ENCODE measurements at regions not wholly inside any gene's neighbourhood (a gene's known extent, or its start where the extent isn't known, plus 50 kb on each side); places are given as distances from the start of the nearest gene placed in this dataset.
"Not testable (repeated sequence)": the region's sequence is repeated elsewhere in the genome, so short reads cannot be mapped to it uniquely, and the experiment has no call there.

DNA sequence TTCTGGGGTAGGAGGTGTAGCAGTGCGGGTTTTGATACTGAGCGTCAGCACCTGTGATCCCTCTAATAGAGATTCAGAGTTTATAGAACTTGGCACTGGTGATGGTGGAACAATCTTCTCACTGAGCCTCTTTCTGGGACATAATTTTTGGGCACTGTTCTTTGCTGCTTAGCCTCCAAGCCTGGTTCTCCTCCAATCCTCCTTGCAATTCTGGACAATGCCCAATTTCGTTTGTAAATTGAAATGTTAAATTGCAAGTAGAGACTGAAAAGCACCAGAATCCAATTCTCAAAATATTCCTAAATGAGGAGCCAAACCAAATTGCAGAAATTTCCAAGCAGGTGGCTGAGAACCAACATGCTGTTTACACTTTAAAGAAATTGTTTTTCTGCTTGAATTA, 149.8 kb upstream of the ABI3BP start:
- no peak overlapping the region for H3K4me3 ChIP-seq (ENCODE audit: low read length)
- DNase-seq (ENCODE audit: low read depth, low spot score) = no peak

DNA sequence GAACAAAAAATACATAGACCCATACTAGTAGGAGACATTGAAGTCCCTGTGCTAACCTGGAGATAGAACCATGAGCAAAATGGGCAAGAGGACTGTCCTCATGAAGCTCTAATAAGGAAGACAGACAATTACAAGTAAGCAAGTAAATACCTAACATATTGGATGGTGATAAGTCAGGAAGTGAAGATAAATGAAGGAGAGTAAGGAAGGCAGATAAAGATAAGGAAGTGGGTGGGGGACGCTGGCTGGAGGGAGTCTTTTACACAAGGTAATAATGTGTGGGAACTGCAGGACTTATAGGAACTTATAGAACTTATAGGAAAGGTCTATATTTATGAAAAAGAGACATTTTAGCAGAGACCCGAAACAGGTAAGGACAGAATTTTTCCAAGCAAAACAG, 148.9 kb upstream of the ABI3BP start:
- no peak for DNase-seq (ENCODE audit: low read depth, low spot score)

DNA sequence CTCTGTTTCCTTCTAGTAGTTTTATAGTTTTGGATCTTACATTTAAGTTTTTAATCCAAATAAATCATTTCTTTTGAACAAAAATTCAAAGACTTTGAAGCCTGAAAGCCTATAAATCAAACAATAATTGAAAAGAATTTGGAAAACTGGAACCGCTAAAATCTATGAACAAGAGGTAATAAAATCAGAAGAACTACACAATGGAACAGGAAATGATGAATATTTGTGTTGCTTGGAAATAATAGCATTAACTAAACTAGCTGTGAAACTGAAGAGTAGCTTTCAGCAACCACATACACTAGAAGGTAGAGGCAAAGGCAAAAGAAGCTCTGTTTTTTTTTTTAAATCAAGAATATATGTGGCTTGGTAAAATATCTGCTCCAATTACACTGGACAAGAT, 147.9 kb upstream of the ABI3BP start:
- DNase-seq (ENCODE audit: low read depth, low spot score) = no peak
- no peak overlapping the region for H3K4me3 ChIP-seq (ENCODE audit: low read length)

More for the DNA sequence above, 148.9 kb upstream of the ABI3BP start:
- no peak overlapping the region for H3K4me3 ChIP-seq (ENCODE audit: low read length)

DNA sequence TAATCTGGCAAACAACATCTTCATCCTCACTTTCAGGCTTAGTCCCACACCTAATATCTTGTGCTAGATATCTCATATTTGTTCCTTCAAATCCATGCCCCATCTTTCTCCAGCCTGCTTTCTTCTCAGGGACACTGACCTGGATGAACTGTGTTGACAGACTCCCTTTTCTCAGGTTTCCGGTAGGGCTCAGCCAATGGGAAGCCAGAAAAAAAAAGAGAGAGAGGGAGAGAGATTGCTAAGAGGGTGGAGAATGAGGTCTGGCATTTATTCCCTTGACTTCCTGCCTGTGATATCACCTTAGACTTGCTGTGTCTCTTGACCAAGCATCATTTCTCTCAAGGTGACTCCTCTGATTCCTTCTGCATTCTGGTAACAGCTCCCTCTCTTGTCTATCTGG, 145.6 kb upstream of the ABI3BP start:
- no peak for DNase-seq (ENCODE audit: low read depth, low spot score)
- no peak overlapping the region for H3K4me3 ChIP-seq (ENCODE audit: low read length)

DNA sequence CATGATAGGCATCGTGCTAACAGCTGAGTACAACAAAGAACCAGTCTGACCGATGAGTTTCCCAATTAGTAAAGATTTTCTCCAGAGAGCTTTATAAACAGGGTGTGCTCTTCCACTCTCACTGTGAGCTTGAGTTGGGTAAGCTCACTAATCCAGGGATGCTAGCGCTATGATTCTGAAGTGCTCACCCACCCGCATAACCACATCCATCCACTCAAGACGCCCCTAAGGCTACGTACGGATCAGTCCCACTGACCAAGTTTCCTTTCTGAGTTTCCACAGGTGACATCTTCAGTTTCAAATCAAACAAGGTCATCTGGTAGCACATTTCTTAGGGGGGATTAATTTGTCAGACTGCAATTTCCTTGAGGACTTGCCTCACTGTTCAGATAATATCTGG, 141.1 kb upstream of the ABI3BP start:
- DNase-seq (ENCODE audit: low read depth, low spot score) = no peak
- no peak overlapping the region for H3K4me3 ChIP-seq (ENCODE audit: low read length)

DNA sequence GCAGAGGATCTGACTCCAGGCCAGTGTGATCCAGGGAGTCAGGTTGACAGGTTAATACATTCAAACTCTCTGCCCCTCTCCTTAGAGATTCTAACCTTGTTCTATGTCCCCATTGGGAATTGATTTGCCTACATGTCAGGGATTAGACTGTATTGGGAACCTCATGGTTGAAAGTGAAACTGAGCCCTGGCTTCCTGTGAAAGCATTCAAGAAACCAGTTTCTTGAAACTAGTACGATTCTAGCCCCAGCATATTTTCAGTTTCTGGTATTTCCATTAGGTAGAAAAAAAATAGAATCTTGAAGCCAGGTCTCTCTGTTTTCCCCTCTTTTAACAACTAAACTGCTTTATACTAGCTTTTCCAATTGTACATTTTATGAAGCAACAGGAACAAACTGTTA, 140.4 kb upstream of the ABI3BP start:
- H3K4me3 ChIP-seq (ENCODE audit: low read length) = no peak overlapping the region
- no peak for DNase-seq (ENCODE audit: low read depth, low spot score)

DNA sequence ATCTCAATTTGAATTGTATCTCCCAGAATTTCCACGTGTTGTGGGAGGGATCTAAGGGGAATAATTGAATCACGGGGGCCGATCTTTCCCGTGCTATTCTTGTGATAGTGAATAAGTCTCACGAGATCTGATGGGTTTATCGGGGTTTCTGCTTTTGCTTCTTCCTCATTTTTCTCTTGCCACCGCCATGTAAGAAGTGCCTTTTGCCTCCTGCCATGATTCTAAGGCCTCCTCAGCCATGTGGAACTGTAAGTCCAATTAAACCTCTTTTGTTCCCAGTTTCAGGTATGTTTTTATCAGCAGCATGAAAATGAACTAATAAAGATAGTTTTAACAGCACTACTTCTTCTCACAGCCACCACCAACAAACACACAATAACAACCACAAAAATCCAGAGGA, 140.0 kb upstream of the ABI3BP start:
- not testable (repeated sequence) for DNase-seq (ENCODE audit: low read depth, low spot score); H3K4me3 ChIP-seq (ENCODE audit: low read length)

DNA sequence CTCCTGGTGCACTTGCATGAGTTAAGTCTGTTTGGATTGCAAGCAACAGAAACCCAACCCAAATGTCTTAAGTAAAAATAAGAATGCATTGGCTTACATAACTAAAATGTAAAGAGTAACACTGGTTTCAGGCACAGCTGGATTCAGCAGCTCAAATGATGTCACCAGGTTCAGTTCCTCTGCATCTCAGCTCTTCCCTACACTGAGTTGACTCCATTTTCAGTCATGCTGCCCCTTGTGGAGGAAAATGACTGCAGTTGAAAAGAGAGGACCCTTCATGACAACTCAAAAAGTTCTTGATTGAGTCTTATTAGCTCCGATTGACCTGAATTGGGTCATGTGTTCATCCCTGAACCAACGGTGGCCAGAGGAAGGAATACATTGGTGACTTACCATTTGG, 138.5 kb upstream of the ABI3BP start:
- no peak overlapping the region for H3K4me3 ChIP-seq (ENCODE audit: low read length)

DNA sequence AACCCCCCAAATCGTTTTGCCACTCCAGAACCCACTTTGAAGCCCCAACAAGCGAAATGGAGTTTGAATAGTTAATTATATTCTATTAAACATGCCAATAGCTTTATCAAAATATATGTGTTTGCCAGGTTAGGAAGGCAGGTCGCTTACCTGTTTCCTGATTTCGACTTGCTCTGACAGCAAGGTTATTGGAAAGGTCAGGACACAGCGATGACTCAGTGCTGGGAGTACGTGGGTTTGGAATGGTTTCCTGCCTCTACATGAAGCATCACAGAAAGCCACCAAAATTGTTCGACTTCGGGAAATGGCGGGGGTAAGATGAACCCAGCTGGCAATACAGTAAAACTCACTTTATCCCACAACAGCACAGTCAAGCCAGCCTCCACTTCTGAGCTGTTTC, 135.6 kb upstream of the ABI3BP start:
- no peak for DNase-seq (ENCODE audit: low read depth, low spot score)
- no peak overlapping the region for H3K4me3 ChIP-seq (ENCODE audit: low read length)

More for the DNA sequence above, 138.5 kb upstream of the ABI3BP start:
- no peak for DNase-seq (ENCODE audit: low read depth, low spot score)

DNA sequence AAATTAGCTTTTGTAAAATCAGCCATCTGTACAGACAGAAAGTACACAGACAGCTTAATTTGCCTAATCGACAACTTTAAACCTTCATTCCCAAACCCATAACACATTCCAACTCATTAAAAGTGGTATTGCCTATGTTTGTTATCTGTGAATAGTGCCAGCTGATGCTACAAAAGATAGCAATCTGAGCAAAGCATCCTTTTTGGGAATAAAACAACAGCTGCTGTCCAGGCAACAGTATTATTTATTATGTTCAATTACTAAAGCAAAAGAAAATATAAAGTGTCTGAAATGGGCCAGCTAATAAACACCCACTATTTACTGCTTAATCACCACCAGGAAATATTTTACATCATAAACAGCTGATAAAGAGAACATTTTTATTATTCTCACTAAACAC, 134.8 kb upstream of the ABI3BP start:
- H3K4me3 ChIP-seq (ENCODE audit: low read length) = no peak overlapping the region
- no peak for DNase-seq (ENCODE audit: low read depth, low spot score)

DNA sequence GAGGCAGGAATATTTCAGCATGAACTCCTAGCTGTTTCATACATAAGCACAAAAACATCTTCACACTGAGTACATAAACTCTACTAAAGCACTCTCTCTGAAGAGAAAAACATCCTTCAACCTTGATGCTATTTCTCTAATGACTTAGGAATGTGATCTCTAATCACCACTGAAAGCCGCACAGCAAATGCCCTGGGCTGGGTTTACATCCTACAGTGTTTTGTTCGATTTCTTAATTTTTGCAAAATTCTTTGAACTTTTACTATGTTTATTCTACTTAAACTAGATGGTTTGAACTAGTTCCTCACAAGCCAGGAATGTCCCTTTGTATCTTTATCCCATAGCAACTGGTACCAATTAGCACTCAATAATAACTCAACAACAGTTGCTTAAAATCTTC, 130.9 kb upstream of the ABI3BP start:
- DNase-seq (ENCODE audit: low read depth, low spot score) = no peak
- H3K4me3 ChIP-seq (ENCODE audit: low read length) = no peak overlapping the region

DNA sequence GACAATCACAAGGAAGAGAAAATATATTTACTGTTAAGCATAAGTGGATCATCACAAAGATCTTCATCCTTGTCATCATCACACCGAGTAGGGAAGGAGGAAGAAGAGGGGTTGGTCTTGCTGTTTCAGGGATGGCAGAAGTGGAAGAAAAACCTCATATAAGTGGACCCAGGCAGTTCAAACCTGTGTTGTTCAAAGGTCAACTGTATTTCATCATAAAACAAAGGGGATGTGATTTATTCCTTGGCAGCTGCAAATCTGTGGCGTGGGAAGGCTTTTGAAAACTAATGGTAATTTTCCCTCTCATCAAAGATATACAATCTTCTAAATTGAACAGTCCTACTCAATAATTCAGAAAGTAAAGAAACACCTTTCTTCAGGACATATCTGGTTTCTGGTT, 129.9 kb upstream of the ABI3BP start:
- no peak overlapping the region for H3K4me3 ChIP-seq (ENCODE audit: low read length)
- DNase-seq (ENCODE audit: low read depth, low spot score) = no peak

DNA sequence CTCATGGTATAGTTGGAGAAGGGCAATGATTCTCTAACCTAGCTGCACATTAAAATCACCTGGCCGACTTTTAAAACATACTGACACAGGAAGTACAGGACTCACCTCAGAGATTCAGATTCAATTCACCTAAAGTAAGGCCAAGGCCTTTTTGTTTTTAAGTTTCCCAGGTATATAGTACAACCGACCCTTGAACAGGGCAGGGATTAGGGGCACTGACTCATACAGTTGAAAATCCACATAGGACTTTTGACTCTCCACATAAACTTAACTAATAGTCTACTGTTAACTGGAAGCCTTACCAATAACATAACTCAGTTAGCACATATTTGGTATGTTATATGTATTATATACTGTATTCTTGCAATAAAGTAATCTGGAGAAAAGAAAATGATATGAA, 129.5 kb upstream of the ABI3BP start:
- no peak for DNase-seq (ENCODE audit: low read depth, low spot score)

DNA sequence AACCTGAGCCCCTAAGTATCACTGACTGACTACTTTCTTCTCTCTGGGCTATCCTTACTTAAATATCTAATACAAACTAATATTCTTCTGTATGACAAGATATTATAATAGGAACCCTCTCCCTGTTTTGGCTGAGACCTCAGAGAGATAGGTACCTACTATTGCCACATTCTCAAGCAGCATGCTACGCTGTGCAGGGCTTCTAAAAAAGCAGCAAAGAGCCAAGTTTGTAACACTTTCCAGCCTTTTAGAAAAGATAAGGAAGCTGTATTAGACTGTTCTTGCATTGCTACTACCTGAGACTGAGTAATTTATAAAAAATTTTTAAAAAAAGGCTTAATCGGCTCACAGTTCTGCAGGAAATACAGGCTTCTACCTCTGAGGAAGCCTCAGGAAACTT, 126.8 kb upstream of the ABI3BP start:
- DNase-seq (ENCODE audit: low read depth, low spot score) = no peak
- H3K4me3 ChIP-seq (ENCODE audit: low read length) = no peak overlapping the region

More for the DNA sequence above, 129.5 kb upstream of the ABI3BP start:
- no peak overlapping the region for H3K4me3 ChIP-seq (ENCODE audit: low read length)

DNA sequence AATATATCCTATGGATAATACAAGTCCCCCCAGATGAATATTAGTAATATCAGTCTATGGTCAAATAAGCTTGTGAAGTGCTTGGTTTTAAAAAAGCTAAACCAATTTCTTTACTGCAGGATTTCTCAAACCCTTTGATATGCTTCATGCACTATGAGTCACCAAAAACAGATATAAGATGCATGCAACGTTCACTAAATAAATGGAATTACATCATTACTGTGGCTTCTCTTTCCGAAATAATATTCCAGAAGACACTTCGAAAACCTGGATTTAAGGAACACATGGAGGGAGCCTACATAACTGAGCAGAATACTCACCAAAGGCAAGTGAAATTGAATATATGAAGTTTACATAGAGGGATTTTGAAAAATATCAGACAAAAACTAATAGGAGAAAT, 126.3 kb upstream of the ABI3BP start:
- H3K4me3 ChIP-seq (ENCODE audit: low read length) = no peak overlapping the region

DNA sequence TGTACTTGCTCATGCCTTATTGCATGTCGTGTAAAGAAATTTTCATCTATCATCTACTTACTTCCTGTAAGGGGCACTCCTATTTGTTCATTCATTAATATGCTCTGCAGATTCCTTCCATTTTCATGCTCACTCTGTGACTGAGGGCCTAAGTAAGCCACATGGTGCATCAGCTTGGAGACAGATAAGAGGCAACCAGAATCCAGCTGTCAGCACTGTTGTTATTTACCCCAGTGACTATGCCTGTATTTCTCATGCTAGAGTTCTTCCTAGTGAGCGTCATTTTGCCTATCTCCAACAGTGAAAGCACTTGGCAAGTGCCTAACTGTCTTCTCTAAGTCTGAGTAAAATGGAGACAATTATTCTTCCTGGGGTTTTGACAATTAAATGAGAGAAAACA, 124.8 kb upstream of the ABI3BP start:
- H3K4me3 ChIP-seq (ENCODE audit: low read length) = no peak overlapping the region
- DNase-seq (ENCODE audit: low read depth, low spot score) = no peak

More for the DNA sequence above, 126.3 kb upstream of the ABI3BP start:
- no peak for DNase-seq (ENCODE audit: low read depth, low spot score)

DNA sequence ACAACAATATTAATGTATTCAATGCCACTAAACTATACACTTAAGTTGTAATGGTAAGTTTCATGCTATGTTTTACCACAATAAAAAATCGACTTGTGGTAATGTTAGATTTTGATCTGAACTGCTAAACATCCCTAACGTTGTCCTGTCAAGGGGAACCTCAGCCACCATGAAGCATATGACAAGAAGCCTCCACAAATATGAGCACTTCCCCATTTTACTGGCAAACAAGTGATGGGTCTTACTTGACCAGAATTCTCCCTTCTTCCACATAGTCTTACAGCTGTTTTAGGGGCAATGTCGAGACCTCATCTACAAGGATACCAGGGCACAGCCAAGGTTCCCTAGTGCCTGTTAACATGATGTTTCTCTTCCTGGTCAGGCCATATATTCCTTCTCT, 124.2 kb upstream of the ABI3BP start:
- DNase-seq (ENCODE audit: low read depth, low spot score) = no peak
- H3K4me3 ChIP-seq (ENCODE audit: low read length) = no peak overlapping the region

DNA sequence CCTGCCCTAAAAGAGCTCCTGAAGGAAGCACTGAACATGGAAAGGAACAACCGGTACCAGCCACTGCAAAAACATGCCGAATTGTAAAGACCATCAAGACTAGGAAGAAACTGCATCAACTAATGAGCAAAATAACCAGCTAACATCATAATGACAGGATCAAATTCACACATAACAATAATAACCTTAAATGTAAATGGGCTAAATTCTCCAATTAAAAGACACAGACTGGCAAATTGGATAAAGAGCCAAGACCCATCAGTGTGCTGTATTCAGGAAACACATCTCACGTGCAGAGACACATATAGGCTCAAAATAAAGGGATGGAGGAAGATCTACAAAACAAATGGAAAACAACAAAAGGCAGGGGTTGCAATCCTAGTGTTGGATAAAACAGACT, 117.1 kb upstream of the ABI3BP start:
- not testable (repeated sequence) for H3K4me3 ChIP-seq (ENCODE audit: low read length); DNase-seq (ENCODE audit: low read depth, low spot score)

DNA sequence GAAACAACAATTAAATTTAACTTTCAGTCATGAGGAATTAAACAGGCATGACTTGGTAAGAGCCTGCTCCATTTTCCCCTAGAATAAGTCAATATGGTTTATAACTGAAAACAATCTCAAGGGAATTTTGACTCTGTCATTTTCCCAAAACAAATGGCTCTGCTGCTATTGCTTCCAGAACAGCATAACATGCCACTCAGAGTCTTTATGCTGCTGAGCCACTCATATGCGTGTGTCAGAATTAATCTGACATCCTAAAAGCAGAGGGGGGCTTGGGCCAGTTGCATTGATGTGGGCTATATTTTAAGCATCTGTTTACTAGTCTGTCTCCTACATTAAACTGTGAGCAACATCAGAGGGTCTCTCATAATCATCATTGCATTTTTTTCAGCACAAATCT, 111.1 kb upstream of the ABI3BP start:
- no peak overlapping the region for H3K4me3 ChIP-seq (ENCODE audit: low read length)

DNA sequence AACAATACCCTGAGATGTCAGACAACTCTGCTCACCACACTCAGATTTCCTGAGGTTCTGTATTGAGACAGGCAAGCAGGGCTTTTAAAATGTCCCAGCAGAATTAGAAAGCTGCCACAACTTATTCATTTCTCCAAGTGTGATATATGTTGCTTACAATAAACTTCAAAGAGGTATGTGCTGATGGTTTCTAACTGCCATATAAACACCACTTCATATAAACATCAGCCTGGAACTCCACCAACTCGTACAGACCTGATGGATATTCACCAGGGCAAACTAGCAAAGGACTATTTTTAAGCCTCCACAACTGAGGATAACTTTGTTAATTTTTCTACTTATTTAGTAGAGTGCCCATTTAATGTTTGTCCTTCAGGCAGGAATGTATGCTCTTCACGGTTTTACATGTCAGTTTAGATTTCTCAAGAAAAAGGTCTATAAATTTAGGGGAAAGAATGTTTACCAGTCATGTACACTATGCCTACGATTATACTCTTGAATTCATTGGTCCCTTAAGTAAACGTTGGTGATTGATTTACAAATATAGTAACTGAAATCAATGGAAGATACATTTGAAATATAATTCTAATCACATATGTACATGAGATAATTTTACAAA, 109.6 kb upstream of the ABI3BP start:
- no peak for DNase-seq (ENCODE audit: low read depth, low spot score)

More for the DNA sequence above, 111.1 kb upstream of the ABI3BP start:
- no peak for DNase-seq (ENCODE audit: low read depth, low spot score)

DNA sequence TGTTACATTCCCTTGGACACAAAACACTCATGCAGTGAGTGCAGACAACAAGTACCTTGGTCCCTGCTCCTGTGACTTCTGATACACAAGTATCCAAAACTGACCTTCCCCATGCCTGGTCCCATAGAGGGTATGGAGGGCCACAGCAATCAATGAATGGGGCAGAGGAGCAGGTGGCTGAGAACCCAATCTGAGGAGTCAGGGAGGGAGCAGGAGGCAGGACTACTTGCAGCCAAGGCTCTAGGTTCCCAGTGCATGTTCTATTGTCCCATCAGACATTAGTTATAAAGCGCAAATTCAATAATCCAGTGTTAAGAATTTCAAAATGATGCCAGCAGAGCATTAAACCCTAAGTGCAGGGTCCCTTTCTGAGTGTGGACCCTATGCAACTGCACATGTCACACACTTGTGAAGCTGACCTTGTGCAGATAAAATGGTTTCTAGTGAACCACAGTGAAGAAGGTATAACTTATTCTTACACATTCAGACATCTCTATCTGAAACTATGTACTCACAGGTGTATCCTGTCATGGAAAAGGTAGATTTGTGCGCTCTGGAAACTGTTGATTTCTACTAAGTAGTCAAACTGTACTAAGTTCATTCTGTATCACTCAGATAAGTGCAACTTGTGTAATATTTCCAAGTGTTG, 107.3 kb upstream of the ABI3BP start:
- no peak for DNase-seq (ENCODE audit: low read depth, low spot score)
- no peak overlapping the region for H3K4me3 ChIP-seq (ENCODE audit: low read length)

More for the DNA sequence above, 109.6 kb upstream of the ABI3BP start:
- no peak overlapping the region for H3K4me3 ChIP-seq (ENCODE audit: low read length)

All from Jurkat, Clone E6-1 (cell line).